GM18498 (cell line): ENCODE measurements at regions not wholly inside any gene's neighbourhood (a gene's known extent, or its start where the extent isn't known, plus 50 kb on each side); places are given as distances from the start of the nearest gene placed in this dataset.

Experiments used
- ATAC-seq: cut with Tn5 transposase; IDR thresholded peaks from one replicate; pipeline ENCODE4 v1.9.1; 2021; ENCODE audit warnings: mild to moderate bottlenecking, moderate library complexity; ENCODE audit not compliant: unreplicated experiment

DNA sequence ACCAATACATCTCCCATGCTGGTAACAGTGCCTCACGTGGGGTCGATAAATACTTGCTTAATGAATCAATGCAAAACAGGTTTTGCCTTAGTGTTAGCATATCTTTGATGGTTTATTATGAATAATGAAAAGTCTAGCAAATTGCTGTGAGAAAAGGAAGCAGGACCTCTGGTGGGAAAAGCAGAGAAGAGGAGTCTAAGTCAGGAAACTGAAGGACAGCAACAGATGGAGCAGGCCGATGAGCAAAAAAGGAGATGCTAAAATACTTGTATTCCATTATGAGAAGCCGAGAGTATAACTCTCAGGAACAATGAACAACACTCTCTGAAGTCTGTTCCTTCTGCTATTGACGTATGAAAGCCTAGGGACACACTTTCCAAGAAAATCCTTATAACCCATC lies 555.2 kb upstream of the KLHL29 start:
- ATAC-seq: no peak

DNA sequence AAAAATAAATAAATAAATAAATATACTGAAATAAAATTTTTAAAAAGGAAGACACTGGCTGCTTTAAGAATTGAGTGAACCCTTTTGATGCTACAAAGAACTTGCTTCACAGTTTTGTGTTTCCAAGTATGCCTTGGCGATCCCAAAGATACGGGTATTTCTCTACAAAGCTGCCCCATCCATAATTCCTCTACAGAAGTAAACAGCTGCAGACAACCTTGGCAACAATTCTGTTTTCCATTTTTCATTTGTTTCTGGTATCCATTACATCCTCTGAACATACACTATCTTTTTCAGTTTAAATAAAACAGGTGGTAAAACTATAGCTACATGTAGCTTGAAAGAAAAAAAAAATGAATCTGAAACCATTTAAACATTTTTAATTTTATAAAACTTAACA lies 552.8 kb upstream of the KLHL29 start:
- no peak for ATAC-seq

DNA sequence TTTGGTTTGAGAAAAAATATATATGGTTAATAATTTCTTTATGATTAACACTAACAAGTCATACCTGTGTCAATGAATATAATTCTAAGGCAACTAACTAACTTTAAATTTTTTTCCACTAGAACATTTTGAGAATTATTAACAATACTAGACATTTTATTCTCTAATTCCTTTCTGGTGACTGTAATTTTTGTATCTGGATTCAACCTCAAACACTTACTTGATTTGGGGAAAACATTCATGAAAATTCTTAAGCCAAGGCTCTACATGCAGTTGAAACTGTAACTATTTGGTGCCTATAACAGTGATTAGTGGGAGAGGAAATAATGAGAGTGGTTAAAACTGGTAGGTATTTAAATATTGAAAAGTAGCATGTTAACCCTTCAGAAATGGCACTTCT lies 546.5 kb upstream of the KLHL29 start:
- no peak for ATAC-seq

DNA sequence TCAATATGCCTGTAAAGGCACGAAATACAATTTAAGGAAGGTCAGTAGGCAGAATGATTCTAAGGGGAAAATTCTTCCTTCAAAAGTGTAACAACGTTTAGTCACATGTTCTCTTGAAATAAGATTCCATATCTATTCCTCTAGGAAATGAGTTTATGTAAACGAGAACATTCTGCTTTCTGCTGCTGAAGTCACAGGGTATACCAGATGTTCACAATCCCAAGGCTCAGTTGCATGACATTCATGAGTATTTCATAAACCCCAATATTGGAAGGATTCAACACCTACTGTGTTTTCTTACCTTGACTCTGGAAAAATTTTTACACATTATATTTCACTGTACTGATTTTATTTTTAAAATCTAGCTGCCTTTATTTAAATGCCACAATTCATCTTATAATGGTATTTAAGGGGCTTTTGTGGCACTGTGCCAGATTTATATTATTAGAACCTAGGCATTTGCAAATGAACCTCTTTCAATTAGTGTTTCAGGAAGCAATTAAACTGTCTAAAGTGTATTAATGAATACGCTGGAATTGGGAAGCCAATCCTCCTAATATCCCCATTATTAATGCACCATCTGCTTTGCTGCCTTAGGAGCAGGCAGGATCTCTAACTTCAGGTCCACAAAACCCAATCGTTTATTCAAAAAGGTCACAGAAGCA lies 542.6 kb upstream of the KLHL29 start:
- no peak for ATAC-seq

DNA sequence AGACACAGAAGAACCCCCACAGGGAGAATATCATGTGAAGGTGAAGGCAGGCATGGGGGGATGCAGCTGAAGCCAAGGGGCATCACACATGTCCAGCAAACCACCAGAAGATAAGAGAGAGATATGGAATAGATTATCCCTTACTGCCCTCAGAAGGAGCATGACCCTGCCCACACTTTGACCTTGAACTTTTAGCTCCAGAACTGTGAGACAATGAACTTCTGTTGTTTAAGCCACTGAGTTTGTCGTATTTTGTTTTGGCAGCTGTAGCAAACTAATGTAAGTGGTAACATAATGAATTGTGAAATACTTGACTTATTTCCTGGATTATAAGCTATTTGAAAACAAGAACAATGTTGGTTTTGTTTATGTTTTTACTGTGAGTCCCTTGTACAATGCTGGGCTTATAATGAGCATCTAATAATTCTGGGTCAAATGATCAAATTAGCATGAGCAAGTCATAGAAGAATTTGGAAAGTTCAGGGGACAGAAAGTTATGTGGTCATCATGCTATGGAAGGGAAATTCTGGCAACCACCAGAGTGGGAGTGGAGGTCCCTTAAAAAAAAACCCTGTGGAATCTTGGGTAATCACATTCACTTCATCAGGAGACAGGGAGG lies 541.0 kb upstream of the KLHL29 start:
- ATAC-seq: no peak

DNA sequence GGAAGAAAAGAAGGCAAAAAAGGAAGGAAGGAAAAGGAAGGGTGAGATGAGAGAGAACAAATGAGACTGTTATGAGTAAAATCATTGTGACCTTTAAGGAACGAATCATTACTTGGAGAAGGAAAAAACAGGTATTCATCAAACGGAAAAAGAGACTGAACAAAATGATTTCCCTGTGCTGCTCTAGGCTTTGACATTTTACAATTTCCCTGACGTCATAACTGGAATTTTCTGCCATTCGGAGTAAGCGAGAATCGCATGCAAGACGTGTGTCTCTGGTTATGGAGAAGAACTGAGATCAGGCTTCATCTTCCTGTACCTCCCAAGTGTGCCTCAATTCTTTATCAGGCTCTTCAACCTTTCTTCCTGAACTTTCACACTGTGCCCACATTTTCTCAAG lies 534.7 kb upstream of the KLHL29 start:
- ATAC-seq: no peak

DNA sequence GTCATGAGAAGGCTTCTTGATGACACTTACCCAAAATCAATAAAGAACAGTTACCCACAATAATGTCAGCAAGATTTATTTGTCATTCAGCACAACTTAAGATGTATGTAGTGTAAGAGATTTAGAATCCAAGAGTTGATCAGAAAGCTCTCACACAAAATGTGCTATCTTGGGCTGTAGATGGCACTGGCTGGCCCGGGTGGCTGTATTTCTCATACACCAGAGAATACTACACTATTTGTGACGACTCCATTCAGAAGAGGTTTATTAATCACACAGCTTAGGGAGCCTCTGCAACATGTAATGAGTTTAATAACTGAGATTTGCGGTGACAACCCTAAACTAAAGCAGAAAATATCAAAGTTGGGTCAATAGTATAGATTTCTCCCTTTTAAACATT lies 530.4 kb upstream of the KLHL29 start:
- ATAC-seq: no peak

DNA sequence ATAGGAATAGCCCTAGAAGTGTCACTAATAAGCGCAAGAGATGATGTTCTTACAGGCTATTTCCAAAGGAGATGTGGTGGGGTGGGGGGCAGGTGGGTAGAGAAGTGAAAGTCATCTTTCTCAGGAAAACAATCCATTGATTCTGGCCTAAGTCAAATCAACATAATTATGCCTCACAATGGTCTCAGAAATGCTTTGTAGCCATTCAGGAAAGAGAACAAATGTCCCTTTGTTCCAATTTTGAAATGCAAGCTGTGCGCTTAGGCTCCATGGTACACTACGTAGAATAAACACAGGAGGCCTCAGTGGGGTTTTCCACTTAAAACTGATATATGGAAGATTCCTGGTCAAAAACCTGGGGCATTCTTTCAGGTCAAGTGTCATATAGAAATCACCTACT lies 529.9 kb upstream of the KLHL29 start:
- no peak for ATAC-seq

DNA sequence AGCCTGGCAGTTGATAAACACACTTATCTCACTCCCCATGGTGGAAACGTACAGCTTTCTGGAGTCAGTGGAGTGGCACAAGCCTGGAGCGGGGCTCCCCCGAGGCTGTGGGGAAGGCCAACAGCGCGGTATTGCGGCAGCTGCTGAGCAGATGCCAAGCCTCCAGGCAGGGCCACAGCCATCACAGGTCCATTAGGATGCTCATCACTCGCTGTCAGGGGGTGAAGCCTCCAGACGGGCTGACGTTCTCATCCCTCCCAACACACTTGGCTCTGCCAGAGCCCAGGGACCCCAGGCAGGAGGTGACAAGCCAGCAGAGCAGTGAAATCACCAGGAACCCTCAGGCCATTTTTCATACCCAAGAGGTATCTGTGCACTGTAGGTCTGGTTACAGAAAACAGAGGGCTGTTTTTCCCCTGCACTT lies 529.2 kb upstream of the KLHL29 start:
- no peak for ATAC-seq

DNA sequence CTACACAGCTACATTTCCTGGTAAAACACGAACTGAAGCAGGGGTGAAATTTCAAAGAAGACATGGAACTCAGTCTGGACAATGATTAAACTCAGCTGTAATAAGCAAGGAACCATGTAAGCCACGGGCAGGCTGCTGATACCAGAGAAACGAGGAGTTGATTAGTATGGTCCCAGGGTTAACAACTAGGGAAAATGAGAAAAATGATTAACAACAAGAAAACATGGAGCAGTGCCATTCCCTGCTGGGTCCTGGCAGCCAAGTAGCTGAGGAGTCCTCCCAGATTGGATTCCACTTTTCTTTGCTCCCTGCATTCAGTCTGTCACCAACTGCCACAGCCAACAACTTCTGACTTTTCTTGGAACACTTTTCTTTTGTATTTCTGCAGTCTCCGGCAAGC lies 517.0 kb upstream of the KLHL29 start:
- ATAC-seq: no peak

DNA sequence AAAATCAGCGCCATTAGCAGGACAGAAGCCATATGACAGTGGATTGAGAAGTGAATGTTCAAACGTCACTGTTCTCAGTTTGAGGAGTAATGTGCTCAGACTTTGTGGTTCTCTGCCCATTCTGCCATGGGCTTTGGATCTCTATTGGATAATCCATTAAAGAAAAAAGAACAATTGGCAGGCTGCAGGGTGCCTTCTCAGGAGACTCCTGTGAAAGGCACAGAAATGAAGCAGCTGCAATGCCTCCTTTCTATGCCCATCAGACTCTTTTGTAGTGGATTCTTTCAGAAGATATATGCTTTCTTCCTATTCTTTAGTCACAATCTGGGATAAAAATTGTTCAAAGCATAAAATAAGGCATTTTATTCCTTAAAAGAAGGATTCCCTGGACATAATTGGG lies 506.9 kb upstream of the KLHL29 start:
- no peak for ATAC-seq

DNA sequence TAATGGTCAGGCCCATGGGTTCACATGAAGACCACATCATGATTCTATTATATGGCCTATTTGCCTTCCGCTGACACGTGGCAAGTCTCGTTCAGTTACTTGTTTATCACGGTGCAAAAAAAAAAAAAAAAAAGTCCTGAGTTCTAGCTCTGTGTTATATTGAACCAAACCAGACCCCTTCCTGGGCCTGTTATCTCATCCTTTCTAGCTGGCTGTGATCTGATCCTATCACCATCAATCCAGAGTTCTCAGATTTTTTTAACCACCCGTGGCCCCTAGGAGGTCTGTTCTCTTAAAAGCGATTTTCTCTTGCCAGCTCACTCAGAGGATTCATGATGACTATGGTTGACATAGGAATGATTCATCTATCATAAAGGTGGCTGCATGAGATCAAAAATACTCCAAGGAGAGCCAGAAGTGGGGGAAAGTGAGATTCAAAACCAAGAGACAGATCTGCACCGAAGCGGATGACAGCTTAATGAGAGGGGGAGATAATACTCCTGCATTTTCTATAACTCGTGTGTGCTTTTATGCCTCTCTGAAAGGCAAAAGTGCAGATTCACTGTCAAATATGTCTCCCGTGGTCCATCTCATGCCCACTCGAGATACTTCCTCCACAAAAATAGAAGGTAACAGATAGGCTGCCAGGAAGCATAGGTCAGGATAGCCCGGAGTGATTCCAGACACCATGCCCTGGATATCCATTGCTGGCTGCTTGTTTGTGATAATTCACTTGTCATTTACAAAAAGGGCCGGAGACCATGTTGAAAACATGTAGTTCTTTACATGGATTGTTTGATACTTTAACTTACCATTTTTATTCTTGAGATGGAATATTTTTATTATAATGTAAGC lies 505.7 kb upstream of the KLHL29 start:
- ATAC-seq: no peak

DNA sequence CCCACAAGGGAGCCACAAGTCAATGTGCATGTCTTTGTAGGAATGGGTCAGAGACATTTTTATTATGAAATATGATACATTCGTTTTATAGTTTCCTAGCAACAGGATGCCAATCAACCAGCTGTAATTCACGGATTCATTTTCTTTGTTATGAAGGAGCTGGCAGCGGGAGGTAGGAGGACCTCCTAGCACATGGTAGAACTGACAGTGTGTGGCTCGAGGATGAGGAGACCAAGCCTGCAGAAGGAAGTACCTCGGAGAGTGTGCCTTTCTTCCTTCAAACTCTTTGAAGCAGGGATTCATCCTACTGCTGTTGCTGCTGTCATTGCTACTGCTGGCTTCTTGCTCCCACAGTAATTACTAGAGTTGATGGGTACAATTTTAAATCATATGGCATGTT lies 504.8 kb upstream of the KLHL29 start:
- no peak for ATAC-seq

DNA sequence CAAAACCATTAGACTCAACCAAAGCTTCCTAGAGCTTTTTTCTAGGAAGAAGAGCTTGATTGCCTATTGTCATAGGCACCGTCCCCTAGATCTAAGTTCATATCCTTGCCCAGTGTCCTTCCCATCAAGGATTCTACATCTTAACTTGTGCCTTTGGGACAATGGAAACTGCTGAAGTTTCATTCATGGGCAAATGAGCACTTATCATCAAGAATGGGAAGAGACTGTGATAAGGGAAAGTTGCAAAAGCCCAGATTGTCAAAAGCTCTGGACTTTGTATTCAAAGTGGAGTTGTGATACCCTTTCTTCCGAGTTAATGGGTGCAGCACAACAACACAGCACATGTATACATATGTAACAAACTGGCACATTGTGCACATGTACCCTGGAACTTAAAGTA lies 503.0 kb upstream of the KLHL29 start:
- ATAC-seq: no peak

DNA sequence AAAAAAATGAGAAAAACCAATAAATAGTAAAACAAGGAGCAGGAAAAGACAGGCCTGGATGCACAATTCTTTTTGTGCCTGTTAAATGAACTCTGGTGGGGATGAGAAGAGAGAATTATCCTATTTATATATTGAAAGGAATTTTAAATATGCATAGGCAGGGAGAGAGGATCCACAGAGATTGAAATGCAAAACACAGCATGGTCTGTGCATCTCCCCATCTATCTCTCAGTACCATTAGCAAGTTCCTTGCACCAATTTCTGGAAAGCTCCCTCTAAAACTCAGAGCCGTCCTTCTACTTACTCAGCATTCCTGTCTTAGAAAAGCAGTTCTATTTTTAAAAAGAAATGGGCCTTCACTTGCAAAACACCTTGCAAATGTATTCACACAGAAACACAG lies 502.3 kb upstream of the KLHL29 start:
- no peak for ATAC-seq

DNA sequence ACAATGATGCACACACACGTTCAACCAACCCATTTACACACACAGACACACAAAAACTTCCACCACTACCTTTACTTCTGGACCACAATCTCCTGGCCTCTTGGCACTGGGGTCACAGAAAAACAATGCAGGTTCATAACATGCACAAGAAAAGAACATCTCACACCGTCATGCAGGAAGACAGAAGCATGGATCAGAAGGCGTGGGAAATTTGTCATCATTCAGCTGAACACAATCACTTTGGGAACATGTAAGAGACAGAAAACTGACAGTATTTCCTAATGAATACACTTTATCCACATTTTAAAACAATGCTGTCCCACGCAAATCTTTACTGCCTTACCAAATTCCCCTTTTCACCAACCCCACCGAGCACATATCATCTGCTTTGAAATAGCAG lies 501.9 kb upstream of the KLHL29 start:
- no peak for ATAC-seq

DNA sequence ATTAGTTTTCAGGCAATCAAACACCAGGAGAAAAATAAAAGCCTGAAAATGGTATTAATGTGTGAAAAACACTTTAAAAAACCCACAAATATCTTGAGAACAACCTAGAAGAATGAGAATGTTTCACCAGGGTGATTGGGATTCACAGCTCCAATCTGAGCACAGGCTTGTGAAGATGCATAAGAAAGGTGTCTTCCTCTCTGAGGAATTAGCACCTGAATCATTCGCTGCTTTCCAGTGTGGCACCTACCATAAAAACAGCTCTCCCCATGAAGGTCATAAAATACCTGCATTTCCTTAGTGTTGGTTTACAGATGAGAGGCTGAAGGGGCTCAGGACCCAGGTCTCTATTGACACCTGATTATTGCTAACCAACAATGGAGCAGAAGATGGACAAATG lies 499.7 kb upstream of the KLHL29 start:
- ATAC-seq: no peak

DNA sequence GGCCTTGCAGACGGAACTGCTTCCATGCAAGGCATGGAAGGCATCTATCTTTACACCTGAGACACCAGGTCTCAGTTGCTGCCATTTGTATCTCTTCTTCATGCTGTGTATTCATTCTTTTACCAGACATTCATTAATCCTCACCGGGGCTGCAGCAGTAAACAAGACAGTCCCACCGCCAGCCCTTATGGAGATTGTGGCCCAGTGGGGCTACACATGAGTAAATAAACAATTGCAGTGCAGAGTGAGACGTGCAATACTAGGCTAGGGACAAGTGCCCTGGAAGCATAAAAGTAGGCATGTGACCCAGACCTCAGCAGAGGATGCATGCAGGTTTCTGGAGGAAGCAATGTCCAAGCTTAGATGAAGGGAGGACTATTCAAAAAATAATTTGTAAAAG lies 497.6 kb upstream of the KLHL29 start:
- ATAC-seq: no peak

DNA sequence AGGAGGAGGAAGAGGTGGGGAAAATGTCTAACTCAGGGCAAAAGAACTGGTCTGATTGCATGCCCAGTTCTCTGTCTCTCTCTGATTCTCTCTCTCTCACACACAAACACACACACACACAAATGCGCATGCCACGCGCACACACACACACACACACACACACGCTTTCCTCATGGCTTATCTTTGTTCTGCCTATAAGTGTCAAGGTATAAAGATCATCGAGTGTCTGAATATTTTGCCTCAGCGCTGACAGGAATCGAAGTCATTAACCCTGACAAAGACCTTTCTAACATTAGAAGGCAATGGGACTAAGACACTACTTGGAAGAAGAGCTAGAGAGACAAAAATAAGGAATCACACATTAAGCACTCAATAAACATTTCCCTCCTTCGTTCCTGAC lies 497.1 kb upstream of the KLHL29 start:
- ATAC-seq: no peak

DNA sequence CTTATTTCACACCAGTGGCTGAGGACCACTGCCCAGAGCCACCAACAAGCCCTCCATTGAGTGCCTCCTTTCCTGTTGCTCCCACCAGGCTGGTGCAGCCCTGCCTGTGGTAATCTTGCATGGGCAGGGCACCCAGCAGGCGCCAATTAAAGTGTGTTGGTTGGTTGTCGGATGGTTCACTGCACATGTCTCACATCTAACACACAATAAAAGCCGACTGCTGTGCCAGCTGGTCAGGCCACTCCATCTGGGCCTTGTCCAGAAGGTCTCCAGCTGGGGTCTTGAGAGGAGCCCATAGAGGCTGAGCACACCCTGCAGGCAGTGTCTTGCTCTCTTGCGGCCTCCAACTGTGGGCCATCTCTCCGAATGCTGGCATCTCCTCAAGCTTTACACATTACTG lies 494.8 kb upstream of the KLHL29 start:
- ATAC-seq: no peak

DNA sequence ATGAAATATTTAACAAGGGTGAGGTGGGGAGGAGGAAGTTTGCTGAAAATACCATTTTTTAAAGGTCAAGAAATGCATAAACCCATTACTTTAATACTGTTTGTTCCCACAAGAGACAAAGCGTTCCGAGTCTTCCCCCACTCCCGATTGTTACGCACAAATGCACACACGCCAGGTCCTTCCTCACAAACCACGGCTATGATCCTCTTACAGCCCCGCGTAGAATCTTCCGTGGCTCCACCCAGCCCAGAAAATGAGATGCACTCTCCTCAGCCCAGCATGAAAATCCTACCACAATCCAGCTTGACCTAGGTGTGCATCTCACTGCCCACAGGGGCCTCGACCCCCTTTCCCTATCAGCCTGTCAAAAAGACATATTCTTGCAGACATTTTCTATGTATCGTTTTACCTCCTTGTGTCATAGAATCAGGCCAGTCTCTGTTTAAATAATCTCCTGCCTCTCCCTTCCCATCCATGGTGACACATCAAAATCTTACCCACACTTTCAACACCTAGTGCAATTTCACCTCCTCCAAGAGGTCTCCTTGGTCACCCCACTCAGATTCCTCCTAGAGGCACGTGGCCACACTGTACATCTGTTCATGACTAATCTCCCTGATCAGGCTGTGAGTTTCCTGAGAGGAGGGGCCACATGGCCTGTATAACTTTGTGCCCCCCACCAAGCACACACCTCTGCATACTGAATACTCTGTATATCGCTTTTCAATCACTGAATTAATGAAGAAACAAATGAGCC lies 491.0 kb upstream of the KLHL29 start:
- ATAC-seq: no peak
